ENCODE measurements at regions not wholly inside any gene's neighbourhood (a gene's known extent, or its start where the extent isn't known, plus 50 kb on each side); places are given as distances from the start of the nearest gene placed in this dataset.
A peak's percentile ranks its signal among the peaks of the same experiment; 100 is the strongest.

GRCh38 chr10:121078036-121078435 lies 226.9 kb downstream of the WDR11 start:
- FAIRE-seq (no peak), DNase-seq (no peak)
- H3K9me3 ChIP-seq (ENCODE audit: control insufficient read depth in 2 of 3, insufficient read depth in 1 of 3, low read length in 3 of 3) = no peaks in the 10 kb centered on the region
- no peak for TF ChIP-seq CTCF (IDR thresholded peaks at IDR 0.05; ENCODE audit: borderline replicate concordance, extremely low read depth, insufficient read depth)
- no peak overlapping the region for H3K27ac ChIP-seq (ENCODE audit: low read depth in 2 of 2, low read length in 2 of 2)
- H3K36me3 ChIP-seq (ENCODE audit: control insufficient read depth in 2 of 3, insufficient read depth in 3 of 3, low read length in 3 of 3) = no peaks in the 10 kb centered on the region
- H3K4me3 ChIP-seq (ENCODE audit: low read length in 3 of 3) = no peak overlapping the region
- no peaks in the 10 kb centered on the region for H3K27me3 ChIP-seq (ENCODE audit: control insufficient read depth, insufficient read depth, low read length)
- intact Hi-C loops (cut with DNase I) = no loop called here
- H3K9ac ChIP-seq (ENCODE audit: low read length in 3 of 3) = no peak overlapping the region
- no peaks in the 10 kb centered on the region for H3K4me1 ChIP-seq (ENCODE audit: control insufficient read depth in 2 of 3, insufficient read depth in 2 of 3, low read depth in 1 of 3, low read length in 3 of 3)

- no peak for TF ChIP-seq CTCF (IDR thresholded peaks at IDR 0.05; ENCODE audit: borderline replicate concordance, extremely low read depth, insufficient read depth)
- Histone ChIP-seq H3K4me1 (ENCODE audit: control insufficient read depth in 2 of 3, insufficient read depth in 2 of 3, low read depth in 1 of 3, low read length in 3 of 3) (no peaks in the 10 kb centered on the region), H3K27me3 (ENCODE audit: control insufficient read depth, insufficient read depth, low read length) (no peaks in the 10 kb centered on the region), H3K36me3 (ENCODE audit: control insufficient read depth in 2 of 3, insufficient read depth in 3 of 3, low read length in 3 of 3) (no peaks in the 10 kb centered on the region), H3K9me3 (ENCODE audit: control insufficient read depth in 2 of 3, insufficient read depth in 1 of 3, low read length in 3 of 3) (no peaks in the 10 kb centered on the region), H3K9ac (ENCODE audit: low read length in 3 of 3) (no peak overlapping the region), H3K4me3 (ENCODE audit: low read length in 3 of 3) (no peak overlapping the region), H3K27ac (ENCODE audit: low read depth in 2 of 2, low read length in 2 of 2) (no peak overlapping the region)
- FAIRE-seq (no peak), DNase-seq (peak in 1 of 5 donors; percentile 63)
- intact Hi-C loops (cut with DNase I) = no loop called here
Measured at GRCh38 chr10:121078672-121079102, 227.5 kb downstream of the WDR11 start.

GRCh38 chr10:121079226-121079625 lies 228.1 kb downstream of the WDR11 start:
- no peak for TF ChIP-seq CTCF (IDR thresholded peaks at IDR 0.05; ENCODE audit: borderline replicate concordance, extremely low read depth, insufficient read depth)
- Histone ChIP-seq H3K9ac (ENCODE audit: low read length in 3 of 3) (no peak overlapping the region), H3K27me3 (ENCODE audit: control insufficient read depth, insufficient read depth, low read length) (no peaks in the 10 kb centered on the region), H3K4me1 (ENCODE audit: control insufficient read depth in 2 of 3, insufficient read depth in 2 of 3, low read depth in 1 of 3, low read length in 3 of 3) (no peaks in the 10 kb centered on the region), H3K4me3 (ENCODE audit: low read length in 3 of 3) (no peak overlapping the region), H3K36me3 (ENCODE audit: control insufficient read depth in 2 of 3, insufficient read depth in 3 of 3, low read length in 3 of 3) (no peaks in the 10 kb centered on the region), H3K27ac (ENCODE audit: low read depth in 2 of 2, low read length in 2 of 2) (no peak overlapping the region), H3K9me3 (ENCODE audit: control insufficient read depth in 2 of 3, insufficient read depth in 1 of 3, low read length in 3 of 3) (no peaks in the 10 kb centered on the region)
- FAIRE-seq (no peak), DNase-seq (no peak)
- intact Hi-C loops (cut with DNase I) = no loop called here

GRCh38 chr10:121080281-121080891 lies 229.2 kb downstream of the WDR11 start:
- Histone ChIP-seq H3K27ac (ENCODE audit: low read depth in 2 of 2, low read length in 2 of 2) (no peak overlapping the region), H3K9me3 (ENCODE audit: control insufficient read depth in 2 of 3, insufficient read depth in 1 of 3, low read length in 3 of 3) (no peaks in the 10 kb centered on the region), H3K36me3 (ENCODE audit: control insufficient read depth in 2 of 3, insufficient read depth in 3 of 3, low read length in 3 of 3) (no peaks in the 10 kb centered on the region), H3K4me3 (ENCODE audit: low read length in 3 of 3) (no peak overlapping the region), H3K9ac (ENCODE audit: low read length in 3 of 3) (no peak overlapping the region), H3K4me1 (ENCODE audit: control insufficient read depth in 2 of 3, insufficient read depth in 2 of 3, low read depth in 1 of 3, low read length in 3 of 3) (no peaks in the 10 kb centered on the region), H3K27me3 (ENCODE audit: control insufficient read depth, insufficient read depth, low read length) (no peaks in the 10 kb centered on the region)
- no peak for TF ChIP-seq CTCF (IDR thresholded peaks at IDR 0.05; ENCODE audit: borderline replicate concordance, extremely low read depth, insufficient read depth)
- no peak for FAIRE-seq
- DNase-seq = peak in 3 of 5 donors; percentile 42 to 66 (median 59)
- intact Hi-C loops (cut with DNase I) = no loop called here

Measured in kidney (tissue), 13 donors.